CD14-positive monocyte (primary cell): ENCODE measurements at regions not wholly inside any gene's neighbourhood (a gene's known extent, or its start where the extent isn't known, plus 50 kb on each side); places are given as distances from the start of the nearest gene placed in this dataset.

Experiments used
- DNase-seq, 3 donors: peaks; one replicate each; pipeline ENCODE4 v3.0.0-alpha.2; 2011 to 2022
- H2AFZ ChIP-seq: 2 replicates; pipeline ENCODE4 v1.6.0; 2012; ENCODE audit warnings: mild to moderate bottlenecking, low read depth, low read length, inconsistent platforms; ENCODE audit not compliant: insufficient read depth, poor library complexity, severe bottlenecking
- H3K27ac ChIP-seq, 2 donors: 1 replicate in 1 of 2; 2 replicates in 1 of 2; pipeline ENCODE4 v1.5.1; 2012 to 2013; ENCODE audit warnings: low read length in 2 of 2, control low read depth in 1 of 2, inconsistent platforms in 1 of 2, low read depth in 1 of 2, mild to moderate bottlenecking in 1 of 2
- H3K27me3 ChIP-seq, 2 donors: one replicate each; pipeline versions ENCODE4 v1.6.0 to v1.6.1; 2011 to 2013; ENCODE audit warnings: low read length in 2 of 2; ENCODE audit not compliant: control insufficient read depth in 2 of 2, insufficient read depth in 2 of 2
- H3K36me3 ChIP-seq, 2 donors: replicated peaks in 1 of 2; 1 replicate in 1 of 2; 2 replicates in 1 of 2; pipeline versions ENCODE4 v1.5.1 to v1.6.1; 2012 to 2013; ENCODE audit warnings: low read length in 2 of 2, control low read depth in 1 of 2, inconsistent platforms in 1 of 2, mild to moderate bottlenecking in 1 of 2; ENCODE audit not compliant: insufficient read depth in 2 of 2, control insufficient read depth in 1 of 2
- H3K4me1 ChIP-seq, 2 donors: 1 replicate in 1 of 2; 2 replicates in 1 of 2; pipeline versions ENCODE4 v1.5.1 to v1.6.1; 2012 to 2013; ENCODE audit warnings: low read length in 2 of 2, control low read depth in 1 of 2, inconsistent platforms in 1 of 2, mild to moderate bottlenecking in 1 of 2, moderate library complexity in 1 of 2; ENCODE audit not compliant: insufficient read depth in 2 of 2, control insufficient read depth in 1 of 2
- H3K4me2 ChIP-seq: replicated peaks from 2 replicates; pipeline ENCODE3; 2012; ENCODE audit warnings: low read length, moderate library complexity, mild to moderate bottlenecking; ENCODE audit not compliant: poor library complexity, severe bottlenecking; ENCODE audit errors: extremely low read depth
- H3K4me3 ChIP-seq, 3 experiments: fragments of 200-600 bp in 1 of 3; sonication (generic) in 1 of 3; replicated peaks in 1 of 3; 1 replicate in 2 of 3; 2 replicates in 1 of 3; pipeline ENCODE4 v1.5.1; 2011 to 2013; ENCODE audit warnings: low read length in 3 of 3, mild to moderate bottlenecking in 3 of 3, control low read depth in 2 of 3, low read depth in 2 of 3, inconsistent platforms in 1 of 3, moderate library complexity in 1 of 3
- H3K79me2 ChIP-seq: 2 replicates; pipeline ENCODE4 v1.6.0; 2012; ENCODE audit warnings: mild to moderate bottlenecking, control low read depth, inconsistent platforms, low read length, moderate library complexity; ENCODE audit not compliant: insufficient read depth
- H3K9ac ChIP-seq: 2 replicates; pipeline ENCODE4 v1.6.0; 2017; ENCODE audit warnings: low read length, mild to moderate bottlenecking; ENCODE audit not compliant: insufficient read depth, poor library complexity, severe bottlenecking
- H3K9me3 ChIP-seq, 2 donors: replicated peaks in 1 of 2; 1 replicate in 1 of 2; 2 replicates in 1 of 2; pipeline versions ENCODE4 v1.5.1 to v1.6.1; 2012 to 2013; ENCODE audit warnings: low read length in 2 of 2, control low read depth in 1 of 2; ENCODE audit not compliant: control insufficient read depth in 1 of 2, insufficient read depth in 1 of 2
- H4K20me1 ChIP-seq: 2 replicates; pipeline ENCODE4 v1.6.0; 2012; ENCODE audit warnings: mild to moderate bottlenecking, low read length, control low read depth, moderate library complexity; ENCODE audit not compliant: insufficient read depth
- H3K27ac Mint-ChIP-seq, 7 donors: one replicate each; pipeline ENCODE4 v1.8.0; 2020; ENCODE audit warnings: mild to moderate bottlenecking in 7 of 7, mixed read lengths in 7 of 7, moderate library complexity in 6 of 7, inconsistent platforms in 2 of 7
- H3K27me3 Mint-ChIP-seq, 3 donors: one replicate each; pipeline ENCODE4 v1.8.0; 2021 to 2022; ENCODE audit warnings: low read depth in 3 of 3, mild to moderate bottlenecking in 3 of 3, mixed read lengths in 3 of 3, moderate library complexity in 3 of 3, inconsistent platforms in 1 of 3
- H3K36me3 Mint-ChIP-seq, 2 donors: one replicate each; pipeline ENCODE4 v1.8.0; 2020; ENCODE audit warnings: mixed read lengths in 2 of 2, inconsistent platforms in 1 of 2, mild to moderate bottlenecking in 1 of 2
- H3K4me1 Mint-ChIP-seq: one replicate; pipeline ENCODE4 v1.8.0; 2020; ENCODE audit warnings: mild to moderate bottlenecking, mixed read lengths
- H3K4me3 Mint-ChIP-seq, 2 donors: one replicate each; pipeline ENCODE4 v1.8.0; 2020; ENCODE audit warnings: mild to moderate bottlenecking in 2 of 2, mixed read lengths in 2 of 2, moderate library complexity in 1 of 2
- H3K9me3 Mint-ChIP-seq, 7 donors: one replicate each; pipeline ENCODE4 v1.8.0; 2020 to 2022; ENCODE audit warnings: mixed read lengths in 7 of 7, mild to moderate bottlenecking in 6 of 7, moderate library complexity in 6 of 7, inconsistent platforms in 2 of 7
- CTCF ChIP-seq: fragments of 200-600 bp; IDR thresholded peaks from one replicate; pipeline ENCODE4 v1.8.0; 2022; ENCODE audit warnings: antibody characterized with exemption, mild to moderate bottlenecking
- WGBS: methylation state at CpG from one replicate; pipeline ENCODE4 v1.1.5; 2013; ENCODE audit warnings: missing lambda C conversion rate; ENCODE audit not compliant: insufficient coverage; 5-methylcytosine and 5-hydroxymethylcytosine counted together
- intact Hi-C, 2 donors: fragments of 100-400 bp; cut with micrococcal nuclease; formaldehyde crosslinking; loops; one replicate each; pipeline versions ENCODE4 v1.15.0 to v1.15.1; 2023

GRCh38 chr15:56795502-56795901 lies 62.2 kb upstream of the ZNF280D start:
- no CpG with 5 or more reads among the region's 4 CpGs for WGBS
- no peak overlapping the region for H3K4me3 Mint-ChIP-seq
- no peak overlapping the region for H3K27ac Mint-ChIP-seq
- H3K27me3 ChIP-seq, result no peaks in the 10 kb centered on the region
- H3K79me2 ChIP-seq, result no peaks in the 10 kb centered on the region
- no peak overlapping the region for H3K27ac ChIP-seq
- no peaks in the 10 kb centered on the region for H3K4me1 Mint-ChIP-seq
- intact Hi-C loops, result no loop called here
- H4K20me1 ChIP-seq, result no peaks in the 10 kb centered on the region
- H3K9me3 Mint-ChIP-seq, result peaks cover 3 to 17% (median 8%) of the 10 kb centered on the region in 7 donors
- no peak overlapping the region for H3K4me3 ChIP-seq
- no peak overlapping the region for H3K9ac ChIP-seq
- H3K36me3 Mint-ChIP-seq, result no peaks in the 10 kb centered on the region
- H3K27me3 Mint-ChIP-seq, result peaks cover 0 to 4% (median 0%) of the 10 kb centered on the region in 3 donors
- no peak overlapping the region for H2AFZ ChIP-seq
- H3K4me2 ChIP-seq, result no peak overlapping the region
- no peak for TF ChIP-seq CTCF
- H3K4me1 ChIP-seq, result no peaks in the 10 kb centered on the region
- H3K9me3 ChIP-seq, result peaks cover 0 to 4% of the 10 kb centered on the region in 2 donors
- no peak for DNase-seq
- no peaks in the 10 kb centered on the region for H3K36me3 ChIP-seq

- 96% methylated on average over 4 of the region's 5 CpGs for WGBS
- H4K20me1 ChIP-seq, result no peaks in the 10 kb centered on the region
- no peak overlapping the region for H3K4me3 ChIP-seq
- peaks cover 0 to 4% of the 10 kb centered on the region in 2 donors for H3K9me3 ChIP-seq
- Mint-ChIP-seq H3K9me3 (peaks cover 3 to 17% (median 9%) of the 10 kb centered on the region in 7 donors), H3K36me3 (no peaks in the 10 kb centered on the region), H3K4me3 (no peak overlapping the region), H3K27me3 (peaks cover 0 to 4% (median under 1%) of the 10 kb centered on the region in 3 donors), H3K4me1 (no peaks in the 10 kb centered on the region), H3K27ac (no peak overlapping the region)
- no peak overlapping the region for H2AFZ ChIP-seq
- H3K27me3 ChIP-seq, result no peaks in the 10 kb centered on the region
- no peak for DNase-seq
- H3K9ac ChIP-seq, result no peak overlapping the region
- no peak for TF ChIP-seq CTCF
- no peaks in the 10 kb centered on the region for H3K36me3 ChIP-seq
- intact Hi-C loops, result no loop called here
- no peaks in the 10 kb centered on the region for H3K79me2 ChIP-seq
- H3K4me2 ChIP-seq, result no peak overlapping the region
- H3K27ac ChIP-seq, result no peak overlapping the region
- H3K4me1 ChIP-seq, result no peaks in the 10 kb centered on the region
Measured at GRCh38 chr15:56794553-56795329, 61.4 kb upstream of the ZNF280D start.
